ENCODE measurements at regions not wholly inside any gene's neighbourhood (a gene's known extent, or its start where the extent isn't known, plus 50 kb on each side); places are given as distances from the start of the nearest gene placed in this dataset.

DNA sequence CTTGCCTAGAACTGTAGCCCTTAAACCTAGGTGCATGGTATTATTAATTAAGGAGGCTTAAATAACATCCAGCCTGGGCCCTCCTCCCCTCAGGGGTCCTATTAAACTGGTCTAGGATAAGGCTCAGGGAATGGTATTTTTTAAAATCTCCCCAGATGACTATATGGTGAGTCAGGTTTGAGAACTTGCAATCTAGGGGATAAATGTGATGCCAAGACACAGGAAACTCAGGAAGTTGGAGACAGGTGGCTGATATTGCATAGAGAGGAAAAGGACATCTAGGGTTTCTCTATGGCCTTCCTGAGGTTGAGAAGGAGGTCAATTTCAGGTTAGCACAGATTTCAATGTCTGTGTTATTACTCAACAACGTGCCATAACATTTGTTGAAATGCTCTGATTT, 581.0 kb downstream of the TLE1 start:
- Histone ChIP-seq H3K4me1 (ENCODE audit: control insufficient read depth in 2 of 2, insufficient read depth in 1 of 2, low read depth in 1 of 2, low read length in 2 of 2) (peaks cover 0 to 9% of the 10 kb centered on the region in 2 donors), H3K9ac (ENCODE audit: low read depth, low read length, poor library complexity) (no peak overlapping the region), H2BK5ac (ENCODE audit: low read length) (no peak overlapping the region), H3K79me1 (ENCODE audit: low read depth, low read length) (no peaks in the 10 kb centered on the region), H3K9me3 (replicated peaks in 1 of 2; ENCODE audit: control insufficient read depth in 2 of 2, insufficient read depth in 1 of 2, low read depth in 1 of 2, low read length in 2 of 2) (no peaks in the 10 kb centered on the region), H3K27ac (replicated peaks; ENCODE audit: low read length) (no peak overlapping the region), H2BK15ac (ENCODE audit: low read length) (no peak overlapping the region), H3K4me3 (ENCODE audit: low read length in 2 of 2) (no peak overlapping the region), H2BK120ac (ENCODE audit: low read depth, low read length) (no peak overlapping the region), H2AK5ac (ENCODE audit: low read depth, low read length) (no peak overlapping the region), H4K91ac (ENCODE audit: low read depth, low read length, poor library complexity) (no peak overlapping the region), H3K4ac (ENCODE audit: low read length) (no peak overlapping the region), H2AFZ (ENCODE audit: low read length) (no peak overlapping the region), H4K8ac (ENCODE audit: low read depth, low read length) (no peak overlapping the region), H3K23ac (ENCODE audit: low read depth, low read length, poor library complexity) (no peak overlapping the region), H3K18ac (ENCODE audit: low read length) (no peak overlapping the region), H3K27me3 (ENCODE audit: control insufficient read depth in 3 of 3, insufficient read depth in 3 of 3, low read depth in 1 of 3, low read length in 3 of 3) (peaks cover 0 to 2% (median 0%) of the 10 kb centered on the region in 3 experiments), H3K4me2 (ENCODE audit: insufficient read depth, low read length, poor library complexity, severe bottlenecking) (no peak overlapping the region), H2BK12ac (ENCODE audit: low read length) (no peak overlapping the region), H3K14ac (ENCODE audit: low read length) (no peak overlapping the region), H3K36me3 (replicated peaks in 1 of 2; ENCODE audit: control insufficient read depth in 2 of 2, insufficient read depth in 2 of 2, low read length in 2 of 2) (no peaks in the 10 kb centered on the region)
- no peak for DNase-seq (ENCODE audit: low spot score)
- no CpG with 5 or more reads among the region's 1 CpG for WGBS, 2 donors (ENCODE audit: extremely low coverage in 2 of 2, insufficient read length in 2 of 2, insufficient replicate concordance in 1 of 2)

DNA sequence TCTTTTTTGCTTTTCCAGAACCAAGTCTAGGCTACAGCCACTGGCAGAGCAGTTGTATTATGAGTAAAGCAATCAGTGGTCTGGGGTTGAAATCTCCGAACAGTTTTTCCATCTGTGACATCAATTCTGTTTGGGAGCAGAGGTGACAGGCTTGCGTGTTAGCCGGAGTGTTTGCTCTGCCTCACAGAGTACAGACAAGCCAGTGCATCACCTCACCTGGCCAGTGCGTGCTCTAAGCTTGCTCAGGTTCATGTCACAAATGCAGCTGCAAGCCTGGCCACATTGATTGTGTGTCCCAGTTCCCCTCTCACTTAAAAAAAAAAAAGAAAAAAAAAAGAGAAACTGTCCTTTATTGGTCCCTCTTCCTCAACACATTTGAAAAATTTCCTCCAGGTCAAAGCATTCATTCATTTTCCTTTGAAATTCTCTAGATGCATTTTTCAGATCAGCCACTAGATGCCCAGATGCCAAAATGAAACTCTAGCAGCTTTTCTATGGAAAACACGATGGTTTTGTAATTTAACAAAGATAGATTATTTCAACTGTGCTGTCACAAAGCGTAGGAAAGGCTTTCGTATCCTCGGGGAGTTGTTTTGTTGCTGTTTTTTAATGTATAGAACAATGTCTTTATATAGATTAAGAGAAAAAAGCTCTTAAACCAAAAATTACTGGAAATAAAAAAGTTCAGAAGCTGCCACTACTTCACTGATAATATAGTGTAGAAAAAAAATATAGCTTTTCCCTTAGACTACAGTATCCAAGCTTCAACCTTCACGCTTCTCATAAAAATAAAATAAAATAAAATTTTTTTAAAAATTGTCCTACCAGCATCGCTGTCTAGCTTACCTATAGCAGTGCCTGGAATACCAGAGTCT, 585.5 kb downstream of the TLE1 start:
- no peak overlapping the region for H3K9ac ChIP-seq (ENCODE audit: low read depth, low read length, poor library complexity)
- no peak for DNase-seq (ENCODE audit: low spot score)
- H3K23ac ChIP-seq (ENCODE audit: low read depth, low read length, poor library complexity), result no peak overlapping the region
- H2AK5ac ChIP-seq (ENCODE audit: low read depth, low read length), result no peak overlapping the region
- H3K9me3 ChIP-seq (replicated peaks in 1 of 2; ENCODE audit: control insufficient read depth in 2 of 2, insufficient read depth in 1 of 2, low read depth in 1 of 2, low read length in 2 of 2), result no peaks in the 10 kb centered on the region
- H3K4me1 ChIP-seq (ENCODE audit: control insufficient read depth in 2 of 2, insufficient read depth in 1 of 2, low read depth in 1 of 2, low read length in 2 of 2), result peaks cover 0 to 4% of the 10 kb centered on the region in 2 donors
- H3K79me1 ChIP-seq (ENCODE audit: low read depth, low read length), result no peaks in the 10 kb centered on the region
- peak overlapping the region; percentile 86 for H4K91ac ChIP-seq (ENCODE audit: low read depth, low read length, poor library complexity)
- no peak overlapping the region for H3K4me2 ChIP-seq (ENCODE audit: insufficient read depth, low read length, poor library complexity, severe bottlenecking)
- no peak overlapping the region for H2BK120ac ChIP-seq (ENCODE audit: low read depth, low read length)
- no peak overlapping the region for H3K18ac ChIP-seq (ENCODE audit: low read length)
- H2BK5ac ChIP-seq (ENCODE audit: low read length), result no peak overlapping the region
- no peak overlapping the region for H4K8ac ChIP-seq (ENCODE audit: low read depth, low read length)
- peaks cover 0 to 2% (median 0%) of the 10 kb centered on the region in 3 experiments for H3K27me3 ChIP-seq (ENCODE audit: control insufficient read depth in 3 of 3, insufficient read depth in 3 of 3, low read depth in 1 of 3, low read length in 3 of 3)
- H2BK15ac ChIP-seq (ENCODE audit: low read length), result no peak overlapping the region
- no peak overlapping the region for H2AFZ ChIP-seq (ENCODE audit: low read length)
- H3K4me3 ChIP-seq (ENCODE audit: low read length in 2 of 2), result no peak overlapping the region
- no peak overlapping the region for H2BK12ac ChIP-seq (ENCODE audit: low read length)
- 100% methylated on average over 1 of the region's 10 CpGs; no CpG with 5 or more reads in 1 of the 2 donors for WGBS, 2 donors (ENCODE audit: extremely low coverage in 2 of 2, insufficient read length in 2 of 2, insufficient replicate concordance in 1 of 2)
- no peak overlapping the region for H3K14ac ChIP-seq (ENCODE audit: low read length)
- no peak overlapping the region for H3K27ac ChIP-seq (replicated peaks; ENCODE audit: low read length)
- H3K36me3 ChIP-seq (replicated peaks in 1 of 2; ENCODE audit: control insufficient read depth in 2 of 2, insufficient read depth in 2 of 2, low read length in 2 of 2), result no peaks in the 10 kb centered on the region
- no peak overlapping the region for H3K4ac ChIP-seq (ENCODE audit: low read length)

DNA sequence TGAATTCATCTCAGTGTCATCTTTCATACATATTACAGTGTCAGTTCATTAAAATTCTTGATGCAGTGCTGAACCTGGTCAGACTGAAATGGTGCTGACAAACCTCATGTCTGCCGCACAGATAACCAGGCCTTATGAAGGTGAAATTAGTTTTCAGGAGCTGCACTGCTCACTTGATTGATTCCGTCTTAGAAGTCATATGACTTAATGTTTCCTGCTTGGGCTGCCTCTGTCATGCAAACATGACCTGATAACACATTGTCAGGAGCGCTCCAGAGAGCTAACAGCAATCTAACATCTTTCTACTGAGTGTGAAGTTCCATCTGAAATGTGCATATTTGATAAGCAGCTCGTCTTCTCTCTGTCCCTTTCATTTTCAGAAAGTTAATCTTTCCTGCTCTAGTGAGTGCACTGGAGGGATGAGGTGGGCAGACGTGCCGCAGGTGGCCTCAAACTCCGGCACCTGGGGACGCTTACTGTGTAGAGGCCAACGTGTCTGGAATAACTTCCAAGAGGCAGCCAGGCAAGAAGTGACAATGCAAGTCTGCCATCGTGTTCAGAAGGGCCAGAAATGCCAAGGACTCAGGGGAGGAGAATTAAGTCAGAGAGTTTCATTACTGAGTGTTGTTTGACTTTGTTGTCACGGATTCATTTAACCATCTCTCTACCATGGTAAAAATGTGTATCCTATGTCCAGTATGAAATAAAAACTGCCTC, 592.1 kb downstream of the TLE1 start:
- Histone ChIP-seq H3K4me3 (ENCODE audit: low read length in 2 of 2) (no peak overlapping the region), H3K9me3 (replicated peaks in 1 of 2; ENCODE audit: control insufficient read depth in 2 of 2, insufficient read depth in 1 of 2, low read depth in 1 of 2, low read length in 2 of 2) (peaks cover 0 to 2% of the 10 kb centered on the region in 2 donors), H2BK120ac (ENCODE audit: low read depth, low read length) (no peak overlapping the region), H3K4ac (ENCODE audit: low read length) (no peak overlapping the region), H4K8ac (ENCODE audit: low read depth, low read length) (no peak overlapping the region), H2BK12ac (ENCODE audit: low read length) (no peak overlapping the region), H2AFZ (ENCODE audit: low read length) (no peak overlapping the region), H4K91ac (ENCODE audit: low read depth, low read length, poor library complexity) (no peak overlapping the region), H3K23ac (ENCODE audit: low read depth, low read length, poor library complexity) (no peak overlapping the region), H3K36me3 (replicated peaks in 1 of 2; ENCODE audit: control insufficient read depth in 2 of 2, insufficient read depth in 2 of 2, low read length in 2 of 2) (no peaks in the 10 kb centered on the region), H3K9ac (ENCODE audit: low read depth, low read length, poor library complexity) (no peak overlapping the region), H3K27me3 (ENCODE audit: control insufficient read depth in 3 of 3, insufficient read depth in 3 of 3, low read depth in 1 of 3, low read length in 3 of 3) (no peaks in the 10 kb centered on the region), H3K79me1 (ENCODE audit: low read depth, low read length) (no peaks in the 10 kb centered on the region), H3K4me2 (ENCODE audit: insufficient read depth, low read length, poor library complexity, severe bottlenecking) (no peak overlapping the region), H2BK5ac (ENCODE audit: low read length) (no peak overlapping the region), H3K18ac (ENCODE audit: low read length) (no peak overlapping the region), H3K14ac (ENCODE audit: low read length) (no peak overlapping the region), H2AK5ac (ENCODE audit: low read depth, low read length) (no peak overlapping the region), H2BK15ac (ENCODE audit: low read length) (no peak overlapping the region), H3K27ac (replicated peaks; ENCODE audit: low read length) (no peak overlapping the region), H3K4me1 (ENCODE audit: control insufficient read depth in 2 of 2, insufficient read depth in 1 of 2, low read depth in 1 of 2, low read length in 2 of 2) (no peaks in the 10 kb centered on the region)
- no CpG with 5 or more reads among the region's 11 CpGs for WGBS, 2 donors (ENCODE audit: extremely low coverage in 2 of 2, insufficient read length in 2 of 2, insufficient replicate concordance in 1 of 2)
- DNase-seq (ENCODE audit: low spot score), result no peak

DNA sequence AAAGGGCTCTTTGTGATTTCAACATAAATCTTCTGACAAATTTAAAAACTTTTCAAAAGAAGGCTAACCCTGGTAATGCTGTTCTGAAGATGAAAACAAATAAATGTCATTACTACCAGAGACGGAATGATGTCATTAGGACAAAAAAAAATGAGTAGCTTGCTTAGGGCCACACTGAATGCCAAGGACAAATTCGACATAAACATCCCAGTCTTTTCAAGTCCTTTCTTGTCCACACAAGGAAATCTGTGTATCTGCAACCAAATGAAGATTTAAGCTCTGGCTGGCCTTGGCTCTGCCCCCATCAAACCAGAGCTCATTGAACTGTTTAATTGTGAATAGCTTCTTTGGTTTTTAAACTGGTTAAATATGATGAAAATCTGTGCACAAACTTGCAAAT, 592.7 kb downstream of the TLE1 start:
- no peak overlapping the region for H3K4me3 ChIP-seq (ENCODE audit: low read length in 2 of 2)
- no peak overlapping the region for H3K18ac ChIP-seq (ENCODE audit: low read length)
- H3K23ac ChIP-seq (ENCODE audit: low read depth, low read length, poor library complexity), result no peak overlapping the region
- no peaks in the 10 kb centered on the region for H3K4me1 ChIP-seq (ENCODE audit: control insufficient read depth in 2 of 2, insufficient read depth in 1 of 2, low read depth in 1 of 2, low read length in 2 of 2)
- no peak overlapping the region for H2BK120ac ChIP-seq (ENCODE audit: low read depth, low read length)
- H2BK15ac ChIP-seq (ENCODE audit: low read length), result no peak overlapping the region
- H2BK5ac ChIP-seq (ENCODE audit: low read length), result no peak overlapping the region
- peaks cover 0 to 2% of the 10 kb centered on the region in 2 donors for H3K9me3 ChIP-seq (replicated peaks in 1 of 2; ENCODE audit: control insufficient read depth in 2 of 2, insufficient read depth in 1 of 2, low read depth in 1 of 2, low read length in 2 of 2)
- no peak overlapping the region for H3K4ac ChIP-seq (ENCODE audit: low read length)
- no peak overlapping the region for H2BK12ac ChIP-seq (ENCODE audit: low read length)
- WGBS, 2 donors (ENCODE audit: extremely low coverage in 2 of 2, insufficient read length in 2 of 2, insufficient replicate concordance in 1 of 2), result no CpG with 5 or more reads among the region's 2 CpGs
- no peak overlapping the region for H3K9ac ChIP-seq (ENCODE audit: low read depth, low read length, poor library complexity)
- DNase-seq (ENCODE audit: low spot score), result no peak
- H3K27me3 ChIP-seq (ENCODE audit: control insufficient read depth in 3 of 3, insufficient read depth in 3 of 3, low read depth in 1 of 3, low read length in 3 of 3), result no peaks in the 10 kb centered on the region
- no peak overlapping the region for H3K4me2 ChIP-seq (ENCODE audit: insufficient read depth, low read length, poor library complexity, severe bottlenecking)
- no peak overlapping the region for H2AK5ac ChIP-seq (ENCODE audit: low read depth, low read length)
- no peak overlapping the region for H3K27ac ChIP-seq (replicated peaks; ENCODE audit: low read length)
- H4K91ac ChIP-seq (ENCODE audit: low read depth, low read length, poor library complexity), result no peak overlapping the region
- no peaks in the 10 kb centered on the region for H3K36me3 ChIP-seq (replicated peaks in 1 of 2; ENCODE audit: control insufficient read depth in 2 of 2, insufficient read depth in 2 of 2, low read length in 2 of 2)
- no peak overlapping the region for H4K8ac ChIP-seq (ENCODE audit: low read depth, low read length)
- no peak overlapping the region for H2AFZ ChIP-seq (ENCODE audit: low read length)
- no peak overlapping the region for H3K14ac ChIP-seq (ENCODE audit: low read length)
- no peaks in the 10 kb centered on the region for H3K79me1 ChIP-seq (ENCODE audit: low read depth, low read length)
